H1 (cell line): ENCODE measurements at regions not wholly inside any gene's neighbourhood (a gene's known extent, or its start where the extent isn't known, plus 50 kb on each side); places are given as distances from the start of the nearest gene placed in this dataset.

Experiments
- CTCF ChIA-PET: fragments of 300-600 bp; sonication (Branson Sonifier 250); formaldehyde crosslinking; loops from one replicate; lab custom pipeline; 2021; ENCODE audit not compliant: partially characterized antibody; lab: Charles Lee
- POLR2A ChIA-PET: fragments of 300-600 bp; sonication (Branson Sonifier 250); formaldehyde crosslinking; loops from one replicate; lab custom pipeline; 2021; ENCODE audit warnings: inconsistent platforms; ENCODE audit not compliant: partially characterized antibody; lab: Charles Lee
- DNase-seq, 2 experiments: peaks; one replicate each; pipeline versions ENCODE4 v3.0.0 to v3.0.0-alpha.2; 2010 to 2022; ENCODE audit warnings: low spot score in 2 of 2, low read depth in 1 of 2, mixed read lengths in 1 of 2
- FAIRE-seq: peaks from 2 replicates; lab custom pipeline; 2011; peaks lifted over from hg19 to GRCh38; lab: Jason Lieb, UNC
- H2AFZ ChIP-seq: 2 replicates; pipeline ENCODE4 v1.8.1; 2012; ENCODE audit warnings: low read length, inconsistent platforms
- H2AK5ac ChIP-seq: 2 replicates; pipeline ENCODE4 v1.6.1; 2013; ENCODE audit warnings: low read depth, low read length
- H2BK120ac ChIP-seq: replicated peaks from 2 replicates; pipeline ENCODE3; 2013; ENCODE audit warnings: low read depth, low read length, inconsistent platforms
- H2BK12ac ChIP-seq: 2 replicates; pipeline ENCODE4 v1.6.1; 2013; ENCODE audit warnings: low read depth, low read length
- H2BK15ac ChIP-seq: 2 replicates; pipeline ENCODE4 v1.6.1; 2013; ENCODE audit warnings: low read length
- H2BK20ac ChIP-seq: 2 replicates; pipeline ENCODE4 v1.6.1; 2013; ENCODE audit warnings: low read length
- H2BK5ac ChIP-seq: 2 replicates; pipeline ENCODE4 v1.6.1; 2013; ENCODE audit warnings: low read depth, low read length
- H3K14ac ChIP-seq: 2 replicates; pipeline ENCODE4 v1.6.1; 2013; ENCODE audit warnings: inconsistent platforms; ENCODE audit not compliant: insufficient read length
- H3K18ac ChIP-seq: 2 replicates; pipeline ENCODE4 v1.6.1; 2013; ENCODE audit warnings: low read length; ENCODE audit errors: extremely low read depth
- H3K23ac ChIP-seq: 2 replicates; pipeline ENCODE4 v1.6.1; 2013; ENCODE audit warnings: inconsistent platforms; ENCODE audit not compliant: insufficient read length
- H3K23me2 ChIP-seq: 2 replicates; pipeline ENCODE4 v1.6.1; 2013; ENCODE audit warnings: low read depth, low read length
- H3K27ac ChIP-seq: 2 replicates; pipeline ENCODE4 v1.6.1; 2011; ENCODE audit warnings: low read depth, low read length, inconsistent platforms
- H3K27me3 ChIP-seq, 4 experiments: replicated peaks in 1 of 4; 1 replicate in 1 of 4; 2 replicates in 3 of 4; pipeline versions ENCODE4 v1.6.1 to v1.8.1; 2011 to 2013; ENCODE audit warnings: low read length in 3 of 4, mild to moderate bottlenecking in 3 of 4, inconsistent platforms in 2 of 4, mixed read lengths in 2 of 4, moderate library complexity in 1 of 4; ENCODE audit not compliant: control insufficient read depth in 3 of 4, insufficient read depth in 3 of 4; ENCODE audit errors: extremely low read depth in 1 of 4
- H3K36me3 ChIP-seq, 4 experiments: 2 replicates each; pipeline versions ENCODE4 v1.6.1 to v1.8.1; 2011 to 2013; ENCODE audit warnings: mild to moderate bottlenecking in 4 of 4, low read length in 3 of 4, moderate library complexity in 2 of 4, control low read depth in 1 of 4, inconsistent platforms in 1 of 4; ENCODE audit not compliant: insufficient read depth in 4 of 4, control insufficient read depth in 2 of 4
- H3K4ac ChIP-seq: replicated peaks from 2 replicates; pipeline ENCODE3; 2013; ENCODE audit warnings: low read length, low read depth, mixed read lengths, inconsistent platforms; ENCODE audit not compliant: insufficient read length
- H3K4me1 ChIP-seq, 4 experiments: replicated peaks in 1 of 4; 1 replicate in 1 of 4; 2 replicates in 3 of 4; pipeline versions ENCODE4 v1.6.1 to v1.8.1; 2011 to 2013; ENCODE audit warnings: low read length in 3 of 4, inconsistent platforms in 2 of 4, mixed read lengths in 1 of 4; ENCODE audit not compliant: insufficient read depth in 4 of 4, control insufficient read depth in 3 of 4
- H3K4me2 ChIP-seq, 2 experiments: 2 replicates each; pipeline versions ENCODE4 v1.6.1 to v1.8.1; 2011 to 2013; ENCODE audit warnings: low read depth in 2 of 2, low read length in 2 of 2, control low read depth in 1 of 2, inconsistent platforms in 1 of 2, mild to moderate bottlenecking in 1 of 2; ENCODE audit not compliant: insufficient read depth in 1 of 2
- H3K4me3 ChIP-seq, 4 experiments: fragments of 200-600, 300-600 bp in 1 of 4; sonication (generic), shearing (Covaris generic), sonication (Bioruptor Twin) in 1 of 4; 2 replicates each; pipeline versions ENCODE4 v1.5.1 to v1.8.1; 2011 to 2016; ENCODE audit warnings: low read length in 4 of 4, low read depth in 3 of 4, control low read depth in 2 of 4, inconsistent platforms in 2 of 4, mild to moderate bottlenecking in 2 of 4, mixed read lengths in 1 of 4, moderate library complexity in 1 of 4; ENCODE audit not compliant: insufficient read depth in 2 of 4; ENCODE audit errors: extremely low read depth in 1 of 4
- H3K56ac ChIP-seq: replicated peaks from 2 replicates; pipeline ENCODE3; 2013; ENCODE audit warnings: low read depth, mild to moderate bottlenecking, mixed read lengths, low read length, inconsistent platforms; ENCODE audit not compliant: insufficient read length
- H3K79me1 ChIP-seq: 2 replicates; pipeline ENCODE4 v1.6.1; 2013; ENCODE audit warnings: low read depth, low read length, control low read depth
- H3K79me2 ChIP-seq, 2 experiments: 2 replicates each; pipeline versions ENCODE4 v1.6.1 to v1.8.1; 2012 to 2013; ENCODE audit warnings: low read length in 2 of 2, mild to moderate bottlenecking in 2 of 2, inconsistent platforms in 1 of 2; ENCODE audit not compliant: insufficient read depth in 2 of 2, control insufficient read depth in 1 of 2
- H3K9ac ChIP-seq, 4 experiments: replicated peaks in 1 of 4; 1 replicate in 1 of 4; 2 replicates in 3 of 4; pipeline versions ENCODE4 v1.6.1 to v1.8.1; 2011 to 2013; ENCODE audit warnings: low read depth in 3 of 4, low read length in 3 of 4, control low read depth in 2 of 4, mild to moderate bottlenecking in 2 of 4, moderate library complexity in 2 of 4, inconsistent platforms in 1 of 4; ENCODE audit errors: extremely low read depth in 1 of 4
- H3K9me3 ChIP-seq, 2 experiments: 2 replicates each; pipeline versions ENCODE4 v1.6.1 to v1.8.1; 2012 to 2013; ENCODE audit warnings: mild to moderate bottlenecking in 2 of 2, moderate library complexity in 2 of 2, control low read depth in 1 of 2, inconsistent platforms in 1 of 2, low read depth in 1 of 2, low read length in 1 of 2, mixed read lengths in 1 of 2; ENCODE audit not compliant: insufficient read depth in 2 of 2
- H4K20me1 ChIP-seq, 2 experiments: replicated peaks in 1 of 2; 2 replicates each; pipeline versions ENCODE3 to v1.8.1; 2011 to 2013; ENCODE audit warnings: inconsistent platforms in 2 of 2, low read length in 2 of 2, mild to moderate bottlenecking in 1 of 2; ENCODE audit not compliant: insufficient read depth in 2 of 2, control insufficient read depth in 1 of 2
- H4K5ac ChIP-seq: 2 replicates; pipeline ENCODE4 v1.6.1; 2013; ENCODE audit warnings: low read length, low read depth, mixed read lengths, inconsistent platforms; ENCODE audit not compliant: insufficient read length
- H4K8ac ChIP-seq: 2 replicates; pipeline ENCODE4 v1.8.0; 2013; ENCODE audit warnings: mild to moderate bottlenecking, moderate library complexity, low read length, inconsistent platforms; ENCODE audit not compliant: insufficient read depth; ENCODE audit errors: extremely low read depth
- H4K91ac ChIP-seq: replicated peaks from 2 replicates; pipeline ENCODE3; 2013; ENCODE audit warnings: low read length, mixed read lengths, inconsistent platforms; ENCODE audit not compliant: insufficient read length
- BRCA1 ChIP-seq: IDR thresholded peaks from 2 replicates; pipeline ENCODE4 v1.6.1; 2012; ENCODE audit warnings: low read depth, low read length, improper control_type of control experiment
- HDAC2 ChIP-seq, 2 experiments: fragments of 300-600 bp in 1 of 2; sonication (generic) in 1 of 2; IDR thresholded peaks; 2 replicates each; pipeline ENCODE4 v1.6.1; 2011 to 2012; ENCODE audit warnings: low read depth in 2 of 2, low read length in 2 of 2, mild to moderate bottlenecking in 2 of 2, moderate library complexity in 2 of 2, borderline replicate concordance in 1 of 2, inconsistent platforms in 1 of 2

DNA sequence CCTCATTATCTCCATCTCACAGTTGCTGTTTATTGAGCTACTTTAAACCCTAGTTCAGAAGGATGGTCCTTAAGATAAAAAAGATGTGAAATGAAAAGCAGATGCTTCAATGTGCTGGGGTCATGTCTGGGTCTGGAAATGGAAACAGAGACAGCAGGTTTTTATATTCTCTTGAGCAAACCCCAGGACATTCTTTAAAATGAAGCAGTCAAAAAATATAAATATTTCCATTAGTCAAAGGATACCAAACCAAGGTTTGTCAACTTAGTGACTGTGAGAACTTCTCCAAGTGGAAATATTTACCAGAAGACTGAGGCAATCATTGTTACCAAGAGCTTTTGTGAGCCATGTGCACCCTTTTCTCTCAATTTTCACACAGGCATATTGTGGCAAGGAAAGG, 102.5 kb upstream of the DIO2 start:
- Histone ChIP-seq H3K23me2 (no peaks in the 10 kb centered on the region), H4K8ac (no peak overlapping the region), H3K79me2 (no peaks in the 10 kb centered on the region), H3K23ac (no peak overlapping the region), H3K18ac (no peak overlapping the region), H2AK5ac (no peak overlapping the region), H2BK20ac (no peak overlapping the region), H3K4me2 (no peak overlapping the region), H3K27ac (no peak overlapping the region), H3K4ac (no peak overlapping the region), H4K5ac (no peak overlapping the region), H3K4me1 (peaks cover 0 to 2% (median 0%) of the 10 kb centered on the region in 4 experiments; a peak in 1 of 7 replicates), H2BK12ac (no peak overlapping the region), H3K9ac (no peak overlapping the region), H3K56ac (no peak overlapping the region), H3K9me3 (no peaks in the 10 kb centered on the region), H3K14ac (no peak overlapping the region), H3K27me3 (no peaks in the 10 kb centered on the region), H2BK120ac (no peak overlapping the region), H2BK15ac (no peak overlapping the region), H3K36me3 (no peaks in the 10 kb centered on the region), H3K4me3 (no peak overlapping the region), H4K20me1 (no peaks in the 10 kb centered on the region), H4K91ac (no peak overlapping the region), H2AFZ (no peak overlapping the region), H3K79me1 (no peaks in the 10 kb centered on the region), H2BK5ac (no peak overlapping the region)
- no peak for DNase-seq
- POLR2A ChIA-PET, result no interaction called here
- FAIRE-seq, result no peak
- CTCF ChIA-PET, result no interaction called here
- no peak for TF ChIP-seq HDAC2 (IDR thresholded peaks at IDR 0.05; ENCODE audit: borderline replicate concordance in 1 of 2, low read depth in 2 of 2, low read length in 2 of 2)
- TF ChIP-seq BRCA1, result no peak
